Osteoblast (primary cell): ENCODE measurements at regions not wholly inside any gene's neighbourhood (a gene's known extent, or its start where the extent isn't known, plus 50 kb on each side); places are given as distances from the start of the nearest gene placed in this dataset.
A peak's percentile ranks its signal among the peaks of the same experiment; 100 is the strongest.

Experiments
- DNase-seq: peaks from one replicate; pipeline ENCODE4 v3.0.0; 2011; ENCODE audit warnings: low spot score, mixed read lengths; ENCODE audit not compliant: insufficient read length; ENCODE audit errors: missing footprints
- H2AFZ ChIP-seq: 2 replicates; pipeline ENCODE4 v1.6.0; 2011; ENCODE audit warnings: mild to moderate bottlenecking, low read length
- H3K27ac ChIP-seq: 2 replicates; pipeline ENCODE4 v1.5.1; 2011; ENCODE audit warnings: mild to moderate bottlenecking, low read depth, low read length, moderate library complexity
- H3K27me3 ChIP-seq: 2 replicates; pipeline ENCODE4 v1.6.0; 2012; ENCODE audit warnings: mild to moderate bottlenecking, control low read depth, inconsistent platforms, low read length, moderate library complexity; ENCODE audit not compliant: insufficient read depth
- H3K36me3 ChIP-seq: 2 replicates; pipeline ENCODE4 v1.5.1; 2011; ENCODE audit warnings: mild to moderate bottlenecking, low read length, control low read depth, moderate library complexity; ENCODE audit not compliant: insufficient read depth
- H3K4me1 ChIP-seq: 2 replicates; pipeline ENCODE4 v1.5.1; 2011; ENCODE audit warnings: mild to moderate bottlenecking, low read length, control low read depth, moderate library complexity; ENCODE audit not compliant: insufficient read depth
- H3K4me2 ChIP-seq: 2 replicates; pipeline ENCODE4 v1.6.0; 2011; ENCODE audit warnings: mild to moderate bottlenecking, low read length; ENCODE audit not compliant: insufficient read depth
- H3K4me3 ChIP-seq: fragments of 200-600 bp; sonication (generic); 3 replicates; pipeline ENCODE4 v1.5.1; 2012; ENCODE audit warnings: mild to moderate bottlenecking, low read length, inconsistent platforms; ENCODE audit not compliant: insufficient read depth
- H3K79me2 ChIP-seq: 2 replicates; pipeline ENCODE4 v1.6.0; 2012; ENCODE audit warnings: mild to moderate bottlenecking, low read length, control low read depth, inconsistent platforms; ENCODE audit not compliant: insufficient read depth
- H3K9me3 ChIP-seq: 2 replicates; pipeline ENCODE4 v1.5.1; 2011; ENCODE audit warnings: low read depth, low read length, control low read depth
- H4K20me1 ChIP-seq: 2 replicates; pipeline ENCODE4 v1.6.0; 2012; ENCODE audit warnings: mild to moderate bottlenecking, low read length, control low read depth; ENCODE audit not compliant: insufficient read depth
- CTCF ChIP-seq: IDR thresholded peaks from 2 replicates; pipeline ENCODE4 v1.5.1; 2011; ENCODE audit warnings: mild to moderate bottlenecking, low read depth, low read length, moderate library complexity; ENCODE audit errors: extremely low read depth

GRCh38 chr13:75160984-75161383, 321.0 kb downstream of the TBC1D4 start:
- Histone ChIP-seq H3K4me3 (no peak overlapping the region), H3K27ac (no peak overlapping the region), H2AFZ (no peak overlapping the region), H3K27me3 (no peaks in the 10 kb centered on the region), H3K79me2 (no peaks in the 10 kb centered on the region), H3K9me3 (peaks cover 2% of the 10 kb centered on the region), H4K20me1 (no peaks in the 10 kb centered on the region), H3K36me3 (no peaks in the 10 kb centered on the region), H3K4me2 (no peak overlapping the region), H3K4me1 (no peaks in the 10 kb centered on the region)
- TF ChIP-seq CTCF = no peak
- no peak for DNase-seq

GRCh38 chr13:75154331-75154730, 327.6 kb downstream of the TBC1D4 start:
- Histone ChIP-seq H3K4me3 (no peak overlapping the region), H3K4me1 (peaks cover 16% of the 10 kb centered on the region), H2AFZ (peak overlapping the region; percentile 86), H3K27ac (peak overlapping the region; percentile 53), H3K27me3 (no peaks in the 10 kb centered on the region), H3K9me3 (peaks cover 2% of the 10 kb centered on the region), H3K4me2 (peak overlapping the region; percentile 68), H3K79me2 (no peaks in the 10 kb centered on the region), H3K36me3 (no peaks in the 10 kb centered on the region), H4K20me1 (no peaks in the 10 kb centered on the region)
- TF ChIP-seq CTCF = no peak
- no peak for DNase-seq

- Histone ChIP-seq H3K36me3 (no peaks in the 10 kb centered on the region), H3K79me2 (no peaks in the 10 kb centered on the region), H4K20me1 (no peaks in the 10 kb centered on the region), H3K4me3 (no peak overlapping the region), H3K4me2 (peak overlapping the region; percentile 68), H2AFZ (peak overlapping the region; percentile 86), H3K9me3 (peaks cover 2% of the 10 kb centered on the region), H3K4me1 (peaks cover 16% of the 10 kb centered on the region), H3K27ac (peak overlapping the region; percentile 53), H3K27me3 (no peaks in the 10 kb centered on the region)
- DNase-seq = no peak
- no peak for TF ChIP-seq CTCF
Measured at GRCh38 chr13:75153834-75154233, 328.1 kb downstream of the TBC1D4 start.

- H3K4me3 ChIP-seq = no peak overlapping the region
- peak overlapping the region; percentile 68 for H3K4me2 ChIP-seq
- H4K20me1 ChIP-seq = no peaks in the 10 kb centered on the region
- H3K4me1 ChIP-seq = peaks cover 16% of the 10 kb centered on the region
- H2AFZ ChIP-seq = no peak overlapping the region
- no peaks in the 10 kb centered on the region for H3K36me3 ChIP-seq
- H3K79me2 ChIP-seq = no peaks in the 10 kb centered on the region
- H3K27ac ChIP-seq = peak overlapping the region; percentile 53
- no peak for DNase-seq
- H3K9me3 ChIP-seq = peaks cover 2% of the 10 kb centered on the region
- no peak for TF ChIP-seq CTCF
- H3K27me3 ChIP-seq = no peaks in the 10 kb centered on the region
Measured at GRCh38 chr13:75153386-75153785, 328.6 kb downstream of the TBC1D4 start.
